Mesothelial cell of epicardium (in vitro differentiated cells): ENCODE measurements at regions not wholly inside any gene's neighbourhood (a gene's known extent, or its start where the extent isn't known, plus 50 kb on each side); places are given as distances from the start of the nearest gene placed in this dataset.

Source experiments
- DNase-seq, 2 experiments: peaks; one replicate each; pipeline ENCODE4 v3.0.0; 2021; ENCODE audit warnings: low spot score in 2 of 2; ENCODE audit not compliant: unreplicated experiment in 2 of 2
- H3K27ac Mint-ChIP-seq: 2 replicates; pipeline ENCODE4 v1.8.0; 2021; ENCODE audit warnings: mixed read lengths
- H3K27me3 Mint-ChIP-seq: 2 replicates; pipeline ENCODE4 v1.8.0; 2021; ENCODE audit warnings: low read depth, mixed read lengths
- H3K36me3 Mint-ChIP-seq: 2 replicates; pipeline ENCODE4 v1.8.0; 2021; ENCODE audit warnings: mixed read lengths
- H3K4me1 Mint-ChIP-seq: 2 replicates; pipeline ENCODE4 v1.8.0; 2021; ENCODE audit warnings: mixed read lengths
- H3K4me3 Mint-ChIP-seq: 2 replicates; pipeline ENCODE4 v1.8.0; 2021; ENCODE audit warnings: mild to moderate bottlenecking, moderate library complexity, mixed read lengths
- H3K9me3 Mint-ChIP-seq: 2 replicates; pipeline ENCODE4 v1.8.0; 2021; ENCODE audit warnings: mixed read lengths
- CTCF ChIP-seq: fragments of 200-600 bp; sonication (generic); IDR thresholded peaks from one replicate; pipeline ENCODE4 v1.5.0; 2021; ENCODE audit warnings: antibody characterized with exemption; ENCODE audit not compliant: unreplicated experiment

- H3K27me3 Mint-ChIP-seq, result peaks cover 15% of the 10 kb centered on the region
- no peaks in the 10 kb centered on the region for H3K36me3 Mint-ChIP-seq
- DNase-seq, result no peak
- no peak overlapping the region for H3K27ac Mint-ChIP-seq
- TF ChIP-seq CTCF, result no peak
- no peak overlapping the region for H3K4me3 Mint-ChIP-seq
- no peaks in the 10 kb centered on the region for H3K4me1 Mint-ChIP-seq
- H3K9me3 Mint-ChIP-seq, result peaks cover 14% of the 10 kb centered on the region
Measured at GRCh38 chr15:91528801-91529200, 324.7 kb upstream of the SLCO3A1 start.

- no peak overlapping the region for H3K4me3 Mint-ChIP-seq
- no peak for TF ChIP-seq CTCF
- DNase-seq, result no peak
- no peak overlapping the region for H3K27ac Mint-ChIP-seq
- no peaks in the 10 kb centered on the region for H3K36me3 Mint-ChIP-seq
- H3K9me3 Mint-ChIP-seq, result peaks cover 9% of the 10 kb centered on the region
- H3K27me3 Mint-ChIP-seq, result peaks cover 15% of the 10 kb centered on the region
- H3K4me1 Mint-ChIP-seq, result no peaks in the 10 kb centered on the region
Measured at GRCh38 chr15:91529534-91529933, 324.0 kb upstream of the SLCO3A1 start.

DNA sequence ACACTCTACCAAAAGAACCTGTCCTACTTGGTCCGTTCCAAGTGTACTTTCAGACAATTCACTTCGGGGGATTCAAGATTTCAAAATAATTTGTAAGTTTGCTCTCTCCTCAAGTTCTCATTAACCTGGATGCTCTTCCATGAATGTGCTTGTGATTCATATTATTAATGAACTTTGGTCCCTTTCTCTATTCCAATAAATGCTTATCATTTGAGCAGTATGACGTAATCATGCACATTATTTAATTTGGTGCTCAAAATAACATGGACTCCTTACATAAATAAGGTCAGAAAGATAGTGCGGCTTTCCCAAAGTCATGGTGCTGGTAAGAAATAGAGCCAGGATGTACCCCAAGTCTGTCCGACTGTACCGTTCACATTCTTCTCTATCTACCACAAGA lies 323.2 kb upstream of the SLCO3A1 start:
- Mint-ChIP-seq H3K4me1 (no peaks in the 10 kb centered on the region), H3K27me3 (peaks cover 13% of the 10 kb centered on the region), H3K9me3 (peaks cover 6% of the 10 kb centered on the region), H3K27ac (no peak overlapping the region), H3K36me3 (no peaks in the 10 kb centered on the region), H3K4me3 (no peak overlapping the region)
- no peak for DNase-seq
- no peak for TF ChIP-seq CTCF

DNA sequence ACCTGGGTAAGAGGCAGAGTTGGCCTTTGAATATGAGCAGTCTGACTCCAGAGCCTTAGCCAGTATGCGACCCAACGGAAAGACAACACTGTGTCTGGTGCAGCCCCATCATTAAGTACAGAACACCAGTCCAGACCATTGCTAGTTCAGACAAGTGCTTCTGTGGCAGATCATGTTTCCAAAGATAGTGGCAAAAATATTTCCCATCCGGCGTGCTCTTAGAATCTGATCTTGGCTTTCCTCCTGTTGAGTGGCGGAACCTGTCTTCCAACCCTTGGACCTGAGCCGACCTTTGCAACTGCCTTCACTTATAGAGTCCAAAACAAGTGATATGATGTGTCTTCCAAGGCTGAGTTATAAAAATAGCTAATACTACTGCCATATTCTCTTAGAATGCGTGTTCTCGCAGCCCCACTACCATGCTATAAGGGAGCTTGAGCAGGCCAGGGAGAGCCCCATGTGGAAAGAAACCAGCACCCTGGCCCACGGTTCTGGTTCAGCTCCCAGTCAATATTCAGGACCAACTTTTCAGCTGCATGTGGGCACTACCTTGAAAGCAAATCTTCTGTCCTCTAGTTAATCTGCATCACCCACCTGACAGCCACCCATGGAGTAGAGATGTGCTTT lies 322.4 kb upstream of the SLCO3A1 start:
- no peak for TF ChIP-seq CTCF
- Mint-ChIP-seq H3K27ac (no peak overlapping the region), H3K9me3 (peaks cover under 1% of the 10 kb centered on the region), H3K36me3 (no peaks in the 10 kb centered on the region), H3K4me1 (no peaks in the 10 kb centered on the region), H3K27me3 (peaks cover 13% of the 10 kb centered on the region), H3K4me3 (no peak overlapping the region)
- DNase-seq, result no peak

- DNase-seq, result no peak
- Mint-ChIP-seq H3K4me1 (peaks cover 10% of the 10 kb centered on the region), H3K36me3 (no peaks in the 10 kb centered on the region), H3K4me3 (no peak overlapping the region), H3K9me3 (no peaks in the 10 kb centered on the region), H3K27me3 (peaks cover 2% of the 10 kb centered on the region), H3K27ac (no peak overlapping the region)
- no peak for TF ChIP-seq CTCF
Measured at GRCh38 chr15:91534235-91534634, 319.3 kb upstream of the SLCO3A1 start.

DNA sequence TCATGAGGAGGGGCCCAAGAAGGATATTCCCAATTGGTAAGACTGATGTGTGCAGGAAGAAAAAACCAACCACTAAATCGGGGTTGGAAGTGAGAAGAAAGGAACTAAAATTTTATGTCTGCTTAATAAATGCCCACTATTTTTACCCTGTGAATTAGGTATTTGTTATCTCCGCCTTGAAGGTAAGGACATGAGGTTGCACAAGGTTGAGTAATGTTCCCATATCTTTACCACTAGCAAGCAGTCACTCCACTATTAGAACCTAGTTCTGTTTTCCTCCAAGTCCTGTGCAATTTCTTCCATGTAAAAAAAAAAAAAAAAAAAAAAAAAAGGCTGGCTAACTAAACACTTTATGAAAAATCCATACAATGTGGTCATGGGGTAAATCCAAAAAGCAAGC lies 318.5 kb upstream of the SLCO3A1 start:
- peaks cover 10% of the 10 kb centered on the region for H3K4me1 Mint-ChIP-seq
- H3K27me3 Mint-ChIP-seq, result peaks cover 2% of the 10 kb centered on the region
- DNase-seq, result no peak
- TF ChIP-seq CTCF, result no peak
- no peak overlapping the region for H3K27ac Mint-ChIP-seq
- no peak overlapping the region for H3K4me3 Mint-ChIP-seq
- no peaks in the 10 kb centered on the region for H3K36me3 Mint-ChIP-seq
- no peaks in the 10 kb centered on the region for H3K9me3 Mint-ChIP-seq
